Left lobe of liver (tissue), 2 donors: ENCODE measurements at regions not wholly inside any gene's neighbourhood (a gene's known extent, or its start where the extent isn't known, plus 50 kb on each side); places are given as distances from the start of the nearest gene placed in this dataset.
"Not testable (repeated sequence)": the region's sequence is repeated elsewhere in the genome, so short reads cannot be mapped to it uniquely, and the experiment has no call there.

Experiments
- ATAC-seq: fragments of 200-7000 bp; cut with Tn5 transposase; one replicate; pipeline ENCODE4 v1.9.1; 2020; ENCODE audit warnings: mild to moderate bottlenecking, moderate library complexity
- DNase-seq: peaks from one replicate; pipeline ENCODE4 v3.0.0-alpha.2; 2020; ENCODE audit warnings: low spot score
- donor health status: DM: no; HTN: no; CAD: no; lungs with moderate emphysema.
- donor health status: DM: no; HTN: yes; CAD: no.

DNA sequence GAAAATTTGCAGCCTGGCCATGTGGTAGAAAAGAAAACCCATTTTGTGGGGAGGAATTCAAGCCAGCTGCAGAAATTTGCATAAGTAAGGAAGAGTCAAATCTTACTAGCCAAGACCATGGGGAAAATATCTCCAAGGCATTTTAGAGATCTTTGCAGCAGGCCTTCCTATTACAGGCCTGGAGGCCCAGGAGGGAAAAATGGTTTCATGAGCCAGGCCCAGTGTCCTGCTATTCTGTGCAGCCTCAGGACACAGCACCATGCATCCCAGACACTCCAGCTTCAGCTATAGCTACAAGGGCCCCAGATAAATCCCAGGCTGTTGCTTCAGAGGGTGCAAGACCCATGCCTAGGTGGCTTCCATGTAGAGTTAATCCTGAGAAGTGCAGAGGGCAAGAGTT is 1590.1 kb upstream of the PRR20A start:
- no peak for DNase-seq
- no peak for ATAC-seq

DNA sequence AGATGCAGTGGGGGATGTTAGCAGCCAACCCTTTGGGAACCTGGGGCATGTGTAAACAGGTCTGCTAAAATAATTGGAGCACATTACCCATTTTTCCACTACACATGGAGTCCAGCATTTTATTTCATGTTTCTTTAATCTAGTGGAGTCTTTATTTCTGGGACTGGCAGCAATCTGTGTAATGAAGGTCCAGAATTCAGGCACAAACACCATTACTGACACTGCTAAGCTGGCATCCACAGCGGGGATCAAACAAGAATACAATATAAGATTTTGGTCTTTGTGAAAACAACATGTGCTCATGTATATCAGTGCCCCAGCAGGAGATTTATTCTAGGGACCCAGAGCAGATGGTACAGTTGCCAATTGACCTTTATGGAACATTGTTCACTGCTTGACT is 1587.0 kb upstream of the PRR20A start:
- ATAC-seq: no peak

DNA sequence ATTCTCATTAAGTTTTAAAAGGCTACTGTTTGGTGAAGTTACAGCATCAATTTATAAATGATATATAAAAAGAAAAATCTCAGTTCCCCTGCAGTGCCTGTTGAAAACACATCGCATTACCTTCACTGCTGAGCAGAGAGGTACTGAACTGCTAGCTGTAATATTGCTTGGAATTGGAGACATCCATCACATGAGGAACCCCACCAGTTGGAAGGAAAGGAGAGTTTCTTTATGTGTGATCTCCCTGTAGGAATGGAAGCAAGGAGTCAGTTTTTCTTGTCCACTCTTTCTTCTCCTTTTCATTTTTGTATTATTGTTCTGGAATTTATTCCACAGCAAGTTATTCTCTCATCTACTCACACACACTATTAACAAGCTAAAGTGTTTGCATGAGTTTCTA is 1586.0 kb upstream of the PRR20A start:
- ATAC-seq: no peak
- no peak for DNase-seq

More for the DNA sequence above, 1587.0 kb upstream of the PRR20A start:
- DNase-seq: no peak

DNA sequence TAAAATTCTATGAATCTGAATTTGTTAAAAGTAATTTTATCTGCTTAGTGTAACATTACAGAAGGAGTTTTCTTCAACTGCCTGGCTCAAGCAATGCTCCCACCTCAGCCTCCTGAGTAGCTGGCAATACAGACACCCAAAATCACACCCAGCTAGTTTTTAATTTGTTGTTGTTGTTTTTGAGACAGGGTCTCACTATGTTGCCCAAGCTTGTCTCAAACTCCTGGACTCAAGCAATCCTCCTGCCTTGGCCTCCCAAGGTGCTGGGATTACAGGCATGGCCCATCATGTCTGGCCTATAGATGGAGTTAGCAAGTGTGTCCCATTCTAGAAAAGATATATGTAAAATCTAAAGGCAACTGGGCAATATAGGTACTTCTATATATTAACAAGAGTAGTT is 1580.4 kb upstream of the PRR20A start:
- ATAC-seq (no peak), DNase-seq (no peak)

DNA sequence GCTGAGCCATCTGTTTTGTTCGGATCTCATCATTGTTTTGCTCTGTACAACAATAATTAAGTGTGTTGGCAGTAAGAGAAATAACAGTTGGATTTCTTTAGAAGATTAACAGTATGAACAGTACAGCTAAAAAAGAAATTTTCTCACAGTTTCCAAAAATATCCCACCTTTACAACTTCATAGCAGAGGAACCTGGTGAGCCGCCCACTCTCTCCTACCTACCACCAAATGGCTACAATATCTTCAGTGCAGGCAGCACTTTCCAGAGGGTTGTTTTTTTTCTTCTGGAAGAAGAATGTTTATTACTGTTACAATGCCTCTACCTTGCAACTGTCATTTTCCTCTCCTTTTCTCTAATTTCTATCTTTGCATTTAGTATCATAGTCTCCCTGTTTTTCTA is 1577.5 kb upstream of the PRR20A start:
- no peak for ATAC-seq
- DNase-seq: no peak

DNA sequence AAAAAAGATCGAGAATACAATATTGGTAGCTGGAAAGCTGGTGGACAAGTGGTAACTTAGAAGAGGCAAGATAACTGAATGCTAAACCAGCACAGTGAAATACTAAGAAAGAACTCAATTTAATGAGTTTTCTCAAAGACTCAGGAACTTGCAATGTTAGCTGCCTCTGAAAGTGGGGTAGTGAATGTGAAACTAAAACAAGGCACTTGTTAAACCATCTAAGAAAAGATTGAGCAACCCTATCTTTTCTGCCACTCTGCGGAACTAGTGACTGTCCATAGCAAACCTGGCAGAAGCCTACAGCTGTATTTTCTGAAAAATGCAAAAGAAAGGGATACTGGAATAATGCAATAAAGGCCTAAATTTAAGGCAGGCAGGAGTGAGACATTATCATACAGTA is 1574.4 kb upstream of the PRR20A start:
- DNase-seq (no peak), ATAC-seq (no peak)

DNA sequence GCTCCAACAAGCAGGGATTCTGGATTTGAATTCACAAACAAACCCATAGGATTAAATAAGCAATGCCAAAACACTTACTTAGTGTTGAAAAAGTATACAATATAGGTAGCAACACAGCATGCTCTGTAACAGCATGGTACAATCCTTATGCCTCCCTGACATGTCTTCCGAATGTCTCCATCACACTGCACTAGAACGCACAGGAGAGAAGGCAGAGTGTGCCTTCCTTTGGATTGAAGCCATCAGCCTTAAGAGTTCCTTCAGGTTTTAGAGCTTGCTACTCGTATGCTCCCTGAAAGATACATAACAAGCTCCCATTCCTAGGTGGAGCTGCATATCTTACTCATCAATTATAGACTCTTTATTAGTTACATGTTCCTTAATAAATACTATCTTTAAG is 1573.9 kb upstream of the PRR20A start:
- DNase-seq (no peak), ATAC-seq (no peak)

DNA sequence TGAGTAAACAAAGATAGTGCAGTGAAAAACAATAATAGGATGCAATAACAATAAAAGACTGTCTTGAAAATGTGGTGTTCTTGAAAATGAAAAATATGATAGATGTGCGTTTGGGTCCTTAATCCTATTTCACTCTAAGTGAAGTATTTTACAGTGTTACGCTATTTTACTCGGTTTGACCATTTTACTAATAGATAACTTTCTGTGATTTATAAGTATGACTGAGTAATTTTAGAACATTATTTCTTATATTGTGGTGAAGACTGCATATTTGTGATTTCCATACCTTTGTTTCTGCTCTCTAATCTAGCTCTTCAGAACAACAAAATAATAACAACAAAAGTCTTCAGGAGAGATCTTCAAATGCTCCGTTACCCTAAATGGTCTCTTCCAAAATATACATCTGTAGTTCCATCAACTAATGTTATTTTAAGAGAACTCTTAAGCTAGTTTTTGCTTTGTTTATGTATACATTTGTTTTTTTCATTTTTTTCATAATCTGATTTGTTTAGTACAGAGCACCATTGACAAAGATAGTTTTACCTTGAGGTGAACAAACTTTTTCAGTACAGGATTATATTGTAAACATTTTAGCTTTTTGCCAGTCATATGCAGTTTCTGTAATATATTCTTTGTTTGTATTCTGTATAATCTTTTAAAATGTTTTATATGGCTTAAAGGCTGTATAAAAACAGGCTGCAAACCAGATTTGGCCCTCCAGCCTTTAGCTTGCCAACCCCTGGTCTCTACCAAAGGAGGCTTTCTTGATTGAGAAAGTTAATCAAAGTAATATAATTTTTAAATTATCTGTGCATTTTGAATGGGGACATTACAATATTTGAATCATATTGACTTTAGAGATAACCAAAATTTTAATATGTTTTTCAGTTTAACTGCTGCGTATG is 1572.7 kb upstream of the PRR20A start:
- ATAC-seq (no peak), DNase-seq (no peak)

DNA sequence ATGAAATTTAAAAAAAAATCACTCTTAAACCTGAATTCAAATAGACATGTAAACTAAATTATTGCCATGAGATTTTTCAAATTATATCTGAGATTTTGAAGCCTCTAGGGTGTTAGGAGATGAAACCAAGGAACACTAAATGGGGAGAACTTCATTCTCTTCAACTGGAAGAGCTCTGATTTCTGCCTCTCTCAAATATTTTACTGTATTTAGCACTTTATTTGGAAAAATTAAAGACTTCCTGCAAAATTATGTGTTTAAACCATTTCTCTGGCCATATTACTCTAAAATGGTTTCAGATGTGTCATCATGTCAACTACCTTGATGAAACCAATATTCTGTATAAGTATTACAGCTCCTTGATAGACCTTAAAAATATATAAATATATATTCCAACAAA is 1571.6 kb upstream of the PRR20A start:
- ATAC-seq (no peak), DNase-seq (no peak)

DNA sequence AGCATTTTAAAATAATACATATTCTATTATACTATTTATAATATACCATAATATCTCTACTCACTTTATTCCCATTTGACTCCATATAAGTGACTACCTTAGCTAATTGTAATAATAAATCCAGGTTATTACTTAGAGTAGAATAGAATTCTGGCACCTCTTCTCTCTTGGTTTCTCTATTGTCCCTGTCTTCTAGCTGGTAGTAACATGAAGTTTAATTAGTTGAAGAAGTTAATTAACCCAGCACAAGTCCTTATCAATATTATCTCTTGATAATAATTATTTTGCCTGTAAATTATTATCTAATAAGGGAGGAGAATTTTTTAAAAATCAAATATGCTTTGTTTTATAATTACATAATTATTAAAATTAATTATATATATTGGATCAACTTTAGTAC is 1571.2 kb upstream of the PRR20A start:
- no peak for ATAC-seq
- DNase-seq: no peak

DNA sequence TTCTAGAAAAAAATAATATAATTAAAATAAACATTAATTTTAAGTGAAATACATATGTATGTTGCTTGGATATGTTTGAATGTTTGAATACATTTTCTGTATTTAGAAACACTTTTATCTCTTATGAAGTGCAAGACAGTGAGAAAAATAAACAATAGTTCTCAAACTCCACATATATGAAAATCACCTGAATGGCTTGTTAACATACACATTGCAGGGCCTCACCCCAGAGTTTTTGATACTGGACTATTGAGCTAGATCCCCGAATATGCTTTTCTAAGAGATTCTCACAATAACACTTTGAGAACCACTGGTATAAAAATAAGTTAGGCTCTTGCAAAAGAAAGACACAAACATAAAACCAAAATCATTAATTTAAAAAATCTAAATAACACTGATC is 1570.3 kb upstream of the PRR20A start:
- ATAC-seq (no peak), DNase-seq (no peak)

DNA sequence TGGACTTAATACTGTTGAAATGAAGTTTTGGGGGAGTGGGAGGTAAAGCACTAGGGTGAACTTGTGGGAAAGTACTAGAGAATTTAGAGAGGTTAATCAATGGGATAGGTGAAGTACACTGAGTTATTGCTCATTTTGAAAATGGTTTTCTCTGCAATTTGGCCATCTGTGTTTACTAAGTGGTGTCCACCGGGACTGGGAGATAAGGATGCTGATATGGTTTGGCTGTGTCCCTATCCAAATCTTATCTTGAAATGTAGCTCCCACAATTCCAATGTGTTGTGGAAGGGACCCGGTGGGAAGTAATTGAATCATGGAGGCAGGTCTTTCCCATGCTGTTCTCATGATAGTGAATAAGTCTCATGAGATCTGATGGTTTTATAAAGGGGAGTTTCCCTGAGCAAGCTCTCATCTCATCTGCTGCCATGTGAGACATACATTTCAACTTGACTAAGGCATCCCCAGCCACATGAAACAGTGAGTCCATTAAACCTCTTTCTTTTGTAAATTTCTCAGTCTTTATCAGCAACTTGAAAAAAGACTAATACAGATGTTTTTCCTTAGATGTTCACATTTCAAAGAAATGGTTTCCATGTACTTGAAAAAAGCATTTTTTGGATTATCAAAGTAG is 1569.4 kb upstream of the PRR20A start:
- DNase-seq (no peak), ATAC-seq (no peak)

DNA sequence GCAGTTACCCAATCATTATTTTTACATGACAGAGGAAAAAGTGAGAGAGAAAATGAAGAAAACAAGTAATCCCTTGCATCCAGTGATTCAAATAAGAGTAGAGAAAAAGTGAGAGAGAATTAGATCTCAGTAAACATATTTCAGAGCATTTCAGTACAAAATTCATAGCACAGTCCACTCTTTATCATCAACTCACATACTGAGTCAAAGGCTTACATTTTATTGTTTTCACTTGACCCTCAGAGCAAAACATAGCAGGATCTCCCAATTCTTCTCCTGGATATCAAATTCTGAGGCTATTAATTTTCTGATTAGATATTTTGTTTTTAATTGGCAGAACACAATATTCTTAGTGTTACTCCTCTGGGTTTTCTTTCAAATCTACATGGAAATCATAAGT is 1568.3 kb upstream of the PRR20A start:
- ATAC-seq (no peak), DNase-seq (no peak)

DNA sequence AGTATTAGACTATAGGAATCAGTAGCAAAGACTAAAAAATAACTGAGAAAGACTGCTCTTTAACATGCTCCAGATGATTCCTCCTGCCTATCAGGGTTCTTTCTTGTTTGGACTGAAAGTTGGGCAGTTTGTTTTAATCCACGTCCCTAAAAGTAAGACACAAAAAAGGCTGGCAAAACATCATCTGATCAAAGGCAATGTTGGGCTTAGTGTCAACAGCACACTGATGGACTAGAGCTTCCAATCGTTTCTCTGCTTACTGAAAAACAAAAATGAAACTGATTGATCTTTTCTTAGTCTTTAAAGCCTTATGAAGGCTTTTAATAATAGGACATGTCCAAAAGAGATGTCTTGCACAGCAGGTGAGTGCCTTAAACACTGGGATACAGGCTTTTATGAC is 1567.9 kb upstream of the PRR20A start:
- DNase-seq: no peak

DNA sequence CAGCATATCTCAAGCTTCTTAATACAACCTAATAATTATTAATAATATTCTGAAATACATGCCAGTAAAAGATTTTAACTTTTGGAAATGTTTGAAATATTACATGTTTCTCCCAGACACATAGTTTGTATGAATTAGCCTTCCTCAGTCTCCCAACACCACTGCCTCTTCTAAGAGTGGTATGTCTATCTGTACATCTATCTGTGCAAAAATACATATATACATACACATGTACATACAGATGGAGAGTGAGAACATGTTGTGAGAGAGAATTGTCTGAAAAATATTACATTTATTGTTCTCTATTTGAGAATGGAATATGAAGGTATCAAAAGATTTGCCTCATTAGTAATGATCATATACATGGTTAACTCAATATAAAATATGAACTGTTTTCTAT is 1567.2 kb upstream of the PRR20A start:
- ATAC-seq: no peak
- DNase-seq: no peak

More for the DNA sequence above, 1567.9 kb upstream of the PRR20A start:
- no peak for ATAC-seq

DNA sequence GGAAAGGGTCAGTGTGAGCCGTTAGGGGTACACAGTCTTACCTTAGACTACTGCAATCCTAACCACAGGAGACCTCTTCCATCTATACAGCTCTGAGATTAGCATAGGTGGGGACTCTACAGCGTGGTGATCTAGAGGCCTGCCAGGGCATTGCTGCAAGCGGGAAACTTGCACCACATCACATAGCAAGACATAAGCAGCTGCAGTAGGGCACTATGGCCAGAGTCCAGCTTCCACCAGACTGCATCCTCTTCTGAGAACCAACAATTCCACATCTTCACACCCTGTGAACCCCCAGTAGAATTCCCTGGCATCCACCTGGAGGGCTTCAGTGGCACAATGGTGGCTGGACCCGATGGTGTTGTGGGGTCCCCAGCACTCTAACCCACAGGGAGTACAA is 1564.3 kb upstream of the PRR20A start:
- no peak for DNase-seq
- ATAC-seq: no peak

DNA sequence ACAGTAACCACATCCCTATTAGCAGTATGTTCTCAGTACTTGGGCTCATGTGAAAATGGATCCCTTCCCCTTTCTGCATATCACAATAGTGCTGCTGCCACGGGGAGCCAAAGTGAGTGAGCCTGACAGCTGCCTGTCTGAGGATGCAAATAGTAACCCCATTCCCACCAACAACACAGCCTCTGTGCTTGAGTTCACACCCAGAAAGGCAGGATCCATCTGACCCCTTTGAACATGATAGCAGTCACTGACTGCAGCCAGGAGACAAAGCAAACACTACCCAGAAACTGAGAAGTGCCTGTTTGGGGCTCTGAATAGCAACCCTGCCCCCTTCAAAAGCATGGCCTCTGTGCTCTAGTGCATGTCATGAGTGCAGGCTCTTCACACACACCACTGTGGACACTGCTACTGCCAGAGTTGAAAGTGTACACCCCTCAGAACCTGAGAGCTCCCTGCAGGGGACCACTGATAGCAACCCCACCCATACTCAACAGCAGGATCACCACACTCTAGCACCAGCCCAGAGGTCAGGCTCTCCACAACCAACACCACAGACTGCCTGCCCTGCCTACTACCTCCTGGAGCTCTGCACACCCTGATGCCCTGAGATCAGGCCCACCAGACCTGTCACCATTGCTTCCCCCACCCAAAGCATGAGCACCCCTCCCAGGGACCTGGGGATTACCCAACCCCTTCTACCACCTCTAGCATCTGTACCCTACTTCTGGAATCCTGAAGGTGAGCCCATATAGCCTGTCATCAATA is 1563.5 kb upstream of the PRR20A start:
- DNase-seq (no peak), ATAC-seq (no peak)

DNA sequence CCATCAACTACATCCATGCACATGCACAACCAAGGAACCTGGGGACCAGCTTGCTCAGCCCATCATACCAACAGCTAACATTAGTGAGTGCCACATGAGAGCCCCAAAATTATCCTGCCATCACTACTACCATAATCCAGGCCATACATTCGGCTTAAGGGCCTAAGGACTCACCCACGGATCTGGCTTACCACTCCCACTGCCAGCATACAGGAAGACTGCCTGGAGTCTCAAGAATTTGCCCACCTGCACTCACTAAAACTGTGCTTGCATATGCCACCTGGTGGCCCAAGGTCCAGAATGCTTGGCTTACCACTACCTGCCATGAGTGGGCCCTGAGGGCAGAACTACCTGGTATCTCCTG is 1562.9 kb upstream of the PRR20A start:
- DNase-seq (no peak), ATAC-seq (no peak)

DNA sequence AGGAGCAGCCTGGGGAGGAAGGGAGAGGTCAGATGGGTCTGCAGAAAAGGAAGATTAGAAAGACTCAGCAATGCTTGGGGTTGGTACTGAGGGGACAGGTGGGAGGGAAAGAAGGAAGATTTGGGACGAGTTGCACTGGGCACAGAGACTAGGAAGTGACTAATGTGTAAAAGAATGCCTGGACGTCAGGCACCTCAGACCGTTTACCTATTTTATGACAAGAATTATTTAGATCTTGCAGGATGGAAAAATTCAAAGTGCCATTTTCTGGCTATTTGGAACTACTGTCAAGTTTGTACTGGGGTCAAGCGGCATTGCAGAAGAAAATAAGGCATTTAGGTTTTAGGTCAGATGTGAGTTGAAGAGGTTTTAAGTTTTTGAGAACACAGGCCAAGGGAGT is 1558.4 kb upstream of the PRR20A start:
- ATAC-seq: not testable (repeated sequence)

DNA sequence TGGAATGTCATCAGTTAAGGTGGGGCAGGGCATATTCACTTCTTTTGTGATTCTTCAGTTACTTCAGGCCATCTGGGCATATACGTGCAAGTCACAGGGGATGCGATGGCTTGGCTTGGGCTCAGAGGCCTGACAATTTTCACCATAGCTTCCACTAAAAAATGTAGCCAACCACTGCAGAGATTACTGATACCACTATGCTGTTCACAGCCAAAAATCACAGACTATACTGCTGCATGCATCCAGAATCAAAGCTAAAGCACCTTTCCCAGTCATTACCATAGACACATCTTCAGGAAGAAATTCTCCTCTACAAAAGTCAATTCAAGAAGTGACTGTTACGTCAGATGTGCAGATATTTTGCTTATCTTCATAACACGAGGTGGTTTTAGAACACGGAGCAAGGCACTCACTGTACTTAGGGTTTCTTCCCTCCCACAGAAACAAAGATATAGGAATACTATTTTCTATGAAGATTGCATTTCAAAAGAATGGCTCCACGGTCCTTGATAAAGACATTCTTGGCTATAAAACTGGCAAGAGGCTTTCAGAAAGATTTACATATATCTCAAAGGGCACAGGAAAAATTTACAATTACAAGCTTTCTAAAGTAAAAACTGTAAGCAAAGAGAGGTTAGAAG is 1556.6 kb upstream of the PRR20A start:
- no peak for DNase-seq
- ATAC-seq: no peak

More for the DNA sequence above, 1558.4 kb upstream of the PRR20A start:
- DNase-seq: not testable (repeated sequence)

DNA sequence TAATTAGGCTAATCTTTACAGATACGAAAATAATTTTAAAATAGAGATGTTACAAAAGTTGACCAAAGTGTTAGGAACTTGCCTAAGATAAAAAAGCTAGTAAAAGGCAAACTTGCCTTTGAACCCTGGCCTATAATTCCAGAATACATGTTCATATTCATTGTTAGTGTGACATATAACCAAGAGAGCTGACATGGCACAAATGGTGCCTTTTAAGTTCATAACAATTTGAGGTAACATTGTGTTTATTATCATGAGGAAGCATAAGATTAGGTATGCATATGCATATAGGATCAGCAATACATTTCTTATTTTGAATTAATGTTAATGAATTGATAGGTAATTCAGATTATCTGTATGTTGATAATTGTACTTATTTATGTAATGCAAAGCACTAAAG is 1537.9 kb upstream of the PRR20A start:
- ATAC-seq (no peak), DNase-seq (no peak)
